DND-41 (cell line): ENCODE measurements at regions not wholly inside any gene's neighbourhood (a gene's known extent, or its start where the extent isn't known, plus 50 kb on each side); places are given as distances from the start of the nearest gene placed in this dataset.

Experiments
- CTCF ChIP-seq: IDR thresholded peaks from 2 replicates; pipeline ENCODE4 v1.5.1; 2012; ENCODE audit warnings: borderline replicate concordance, low read length, moderate library complexity, mild to moderate bottlenecking; ENCODE audit not compliant: poor library complexity, severe bottlenecking; ENCODE audit errors: extremely low read depth
- EZH2 ChIP-seq: IDR thresholded peaks from 3 replicates; pipeline ENCODE4 v1.6.1; 2012; ENCODE audit warnings: borderline replicate concordance, low read depth, mild to moderate bottlenecking, moderate library complexity, low read length, inconsistent platforms; ENCODE audit not compliant: severe bottlenecking

- TF ChIP-seq EZH2 = no peak
- TF ChIP-seq CTCF = no peak
Measured at GRCh38 chr15:46309914-46310313, 675.1 kb downstream of the SQOR start.
